ENCODE measurements at regions not wholly inside any gene's neighbourhood (a gene's known extent, or its start where the extent isn't known, plus 50 kb on each side); places are given as distances from the start of the nearest gene placed in this dataset.

GRCh38 chr10:118850418-118851061 is 95.8 kb upstream of the CACUL1 start:
- POLR2A ChIA-PET: no interaction called here

GRCh38 chr10:118851062-118852035 is 96.6 kb upstream of the CACUL1 start:
- POLR2A ChIA-PET: no interaction called here
- no peak for TF ChIP-seq CTCF (IDR thresholded peaks at IDR 0.05; ENCODE audit: control extremely low read depth, extremely low read depth, low read depth, missing control alignments)
- CTCF ChIA-PET: interaction anchor here (1.3 kb wide), 1 partner anchor 284 kb away, joined by 3 read pairs; no protein-coding TSS in a partner anchor
- peak; percentile 26 for DNase-seq (ENCODE audit: extremely low spot score)

More at GRCh38 chr10:118850418-118851061, 95.8 kb upstream of the CACUL1 start:
- DNase-seq (ENCODE audit: extremely low spot score): peak; percentile 58
- CTCF ChIA-PET: interaction anchor here (0.6 to 1.9 kb wide), 9 partner anchors 8 to 283 kb away, joined by 3 to 14 read pairs (median 3); no protein-coding TSS in a partner anchor
- TF ChIP-seq CTCF (IDR thresholded peaks at IDR 0.05; ENCODE audit: control extremely low read depth, extremely low read depth, low read depth, missing control alignments): peak; percentile 55

GRCh38 chr10:118853916-118854315 is 99.1 kb upstream of the CACUL1 start:
- ChIA-PET POLR2A (no interaction called here), CTCF (no interaction called here)
- no peak for TF ChIP-seq CTCF (IDR thresholded peaks at IDR 0.05; ENCODE audit: control extremely low read depth, extremely low read depth, low read depth, missing control alignments)
- no peak for DNase-seq (ENCODE audit: extremely low spot score)

GRCh38 chr10:118856106-118856505 is 101.3 kb upstream of the CACUL1 start:
- ChIA-PET POLR2A (no interaction called here), CTCF (no interaction called here)
- TF ChIP-seq CTCF (IDR thresholded peaks at IDR 0.05; ENCODE audit: control extremely low read depth, extremely low read depth, low read depth, missing control alignments): no peak
- DNase-seq (ENCODE audit: extremely low spot score): no peak

- CTCF ChIA-PET: interaction anchor here (1.7 kb wide), 1 partner anchor 16 kb away, joined by 4 read pairs; no protein-coding TSS in a partner anchor
- no peak for TF ChIP-seq CTCF (IDR thresholded peaks at IDR 0.05; ENCODE audit: control extremely low read depth, extremely low read depth, low read depth, missing control alignments)
- DNase-seq (ENCODE audit: extremely low spot score): no peak
- POLR2A ChIA-PET: no interaction called here
These were observed 111.4 kb upstream of the CACUL1 start for GRCh38 chr10:118865998-118866693.

GRCh38 chr10:118867768-118868167 is 113.0 kb upstream of the CACUL1 start:
- POLR2A ChIA-PET: no interaction called here
- DNase-seq (ENCODE audit: extremely low spot score): no peak
- no peak for TF ChIP-seq CTCF (IDR thresholded peaks at IDR 0.05; ENCODE audit: control extremely low read depth, extremely low read depth, low read depth, missing control alignments)
- CTCF ChIA-PET: no interaction called here

Measured in GM10248 (cell line).